Liver (tissue), 3 donors: ENCODE measurements at regions not wholly inside any gene's neighbourhood (a gene's known extent, or its start where the extent isn't known, plus 50 kb on each side); places are given as distances from the start of the nearest gene placed in this dataset.

ENCODE experiments used
- FOXA1 ChIP-seq: IDR thresholded peaks from 2 replicates; pipeline ENCODE4 v1.6.1; 2016; ENCODE audit warnings: antibody characterized with exemption
- GABPA ChIP-seq, 2 donors: IDR thresholded peaks in 1 of 2; conservative IDR thresholded peaks in 1 of 2; 2 replicates each; pipeline ENCODE4 v1.6.1; 2016; ENCODE audit warnings: antibody characterized with exemption in 2 of 2, mild to moderate bottlenecking in 1 of 2, moderate library complexity in 1 of 2
- HNF4G ChIP-seq: IDR thresholded peaks from 2 replicates; pipeline ENCODE4 v1.6.1; 2016; ENCODE audit warnings: antibody characterized with exemption
- JUND ChIP-seq, 2 donors: IDR thresholded peaks; 2 replicates each; pipeline ENCODE4 v1.6.1; 2016; ENCODE audit warnings: antibody characterized with exemption in 2 of 2
- RAD21 ChIP-seq, 2 donors: IDR thresholded peaks; 2 replicates each; pipeline ENCODE4 v1.6.1; 2016; ENCODE audit warnings: antibody characterized with exemption in 2 of 2, mild to moderate bottlenecking in 2 of 2
- SP1 ChIP-seq: IDR thresholded peaks from 2 replicates; pipeline ENCODE4 v1.6.1; 2018; ENCODE audit warnings: antibody characterized with exemption, mild to moderate bottlenecking
- TF ChIP-seq, protein P1 (sequence below): fragments of 150-350 bp; IDR thresholded peaks from 2 replicates; pipeline ENCODE4 v1.5.1; 2017; ENCODE audit warnings: improper control_type of control experiment, low read depth, low read length; ENCODE audit not compliant: missing input control
- TF ChIP-seq, protein P2 (sequence below): IDR thresholded peaks from 2 replicates; pipeline ENCODE4 v1.6.1; 2016; ENCODE audit warnings: antibody characterized with exemption
- donor health status: healthy.
- donor health status: healthy.

GRCh38 chr2:236637686-236638569, 68.3 kb downstream of the ACKR3 start:
- TF ChIP-seq HNF4G (no peak), FOXA1 (no peak), SP1 (no peak), JUND (IDR thresholded peaks at IDR 0.05) (no peak), RAD21 (IDR thresholded peaks at IDR 0.05) (no peak), GABPA (IDR thresholded peaks at IDR 0.05 in 1 of 2, conservative IDR thresholded peaks at IDR 0.05 in 1 of 2) (no peak)
- TF ChIP-seq, protein P1, sequence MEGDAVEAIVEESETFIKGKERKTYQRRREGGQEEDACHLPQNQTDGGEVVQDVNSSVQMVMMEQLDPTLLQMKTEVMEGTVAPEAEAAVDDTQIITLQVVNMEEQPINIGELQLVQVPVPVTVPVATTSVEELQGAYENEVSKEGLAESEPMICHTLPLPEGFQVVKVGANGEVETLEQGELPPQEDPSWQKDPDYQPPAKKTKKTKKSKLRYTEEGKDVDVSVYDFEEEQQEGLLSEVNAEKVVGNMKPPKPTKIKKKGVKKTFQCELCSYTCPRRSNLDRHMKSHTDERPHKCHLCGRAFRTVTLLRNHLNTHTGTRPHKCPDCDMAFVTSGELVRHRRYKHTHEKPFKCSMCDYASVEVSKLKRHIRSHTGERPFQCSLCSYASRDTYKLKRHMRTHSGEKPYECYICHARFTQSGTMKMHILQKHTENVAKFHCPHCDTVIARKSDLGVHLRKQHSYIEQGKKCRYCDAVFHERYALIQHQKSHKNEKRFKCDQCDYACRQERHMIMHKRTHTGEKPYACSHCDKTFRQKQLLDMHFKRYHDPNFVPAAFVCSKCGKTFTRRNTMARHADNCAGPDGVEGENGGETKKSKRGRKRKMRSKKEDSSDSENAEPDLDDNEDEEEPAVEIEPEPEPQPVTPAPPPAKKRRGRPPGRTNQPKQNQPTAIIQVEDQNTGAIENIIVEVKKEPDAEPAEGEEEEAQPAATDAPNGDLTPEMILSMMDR = no peak
- TF ChIP-seq, protein P2, sequence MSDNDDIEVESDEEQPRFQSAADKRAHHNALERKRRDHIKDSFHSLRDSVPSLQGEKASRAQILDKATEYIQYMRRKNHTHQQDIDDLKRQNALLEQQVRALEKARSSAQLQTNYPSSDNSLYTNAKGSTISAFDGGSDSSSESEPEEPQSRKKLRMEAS = no peak
